Effector memory CD4-positive, alpha-beta T cell (primary cell): ENCODE measurements at regions not wholly inside any gene's neighbourhood (a gene's known extent, or its start where the extent isn't known, plus 50 kb on each side); places are given as distances from the start of the nearest gene placed in this dataset.

Experiments used
- DNase-seq, 3 donors: peaks; one replicate each; pipeline ENCODE4 v3.0.0-alpha.2; 2020
- H3K27ac ChIP-seq: 2 replicates; pipeline ENCODE4 v1.7.0; 2013; ENCODE audit warnings: mild to moderate bottlenecking, low read length, moderate library complexity; ENCODE audit not compliant: insufficient read depth, poor library complexity, severe bottlenecking
- H3K27me3 ChIP-seq: replicated peaks from 2 replicates; pipeline ENCODE4 v1.7.0; 2013; ENCODE audit warnings: mild to moderate bottlenecking, low read length; ENCODE audit not compliant: insufficient read depth, control insufficient read depth, poor library complexity, severe bottlenecking
- H3K36me3 ChIP-seq: 2 replicates; pipeline ENCODE4 v1.7.0; 2013; ENCODE audit warnings: mild to moderate bottlenecking, low read length, moderate library complexity; ENCODE audit not compliant: control insufficient read depth, insufficient read depth
- H3K4me1 ChIP-seq: 2 replicates; pipeline ENCODE4 v1.7.0; 2013; ENCODE audit warnings: low read length, mild to moderate bottlenecking; ENCODE audit not compliant: control insufficient read depth, insufficient read depth, poor library complexity, severe bottlenecking
- H3K4me3 ChIP-seq: 2 replicates; pipeline ENCODE4 v1.7.0; 2013; ENCODE audit warnings: low read length, low read depth, mild to moderate bottlenecking; ENCODE audit not compliant: insufficient read depth, poor library complexity, severe bottlenecking
- H3K9me3 ChIP-seq: 2 replicates; pipeline ENCODE4 v1.7.0; 2013; ENCODE audit warnings: mild to moderate bottlenecking, low read length, moderate library complexity; ENCODE audit not compliant: control insufficient read depth

DNA sequence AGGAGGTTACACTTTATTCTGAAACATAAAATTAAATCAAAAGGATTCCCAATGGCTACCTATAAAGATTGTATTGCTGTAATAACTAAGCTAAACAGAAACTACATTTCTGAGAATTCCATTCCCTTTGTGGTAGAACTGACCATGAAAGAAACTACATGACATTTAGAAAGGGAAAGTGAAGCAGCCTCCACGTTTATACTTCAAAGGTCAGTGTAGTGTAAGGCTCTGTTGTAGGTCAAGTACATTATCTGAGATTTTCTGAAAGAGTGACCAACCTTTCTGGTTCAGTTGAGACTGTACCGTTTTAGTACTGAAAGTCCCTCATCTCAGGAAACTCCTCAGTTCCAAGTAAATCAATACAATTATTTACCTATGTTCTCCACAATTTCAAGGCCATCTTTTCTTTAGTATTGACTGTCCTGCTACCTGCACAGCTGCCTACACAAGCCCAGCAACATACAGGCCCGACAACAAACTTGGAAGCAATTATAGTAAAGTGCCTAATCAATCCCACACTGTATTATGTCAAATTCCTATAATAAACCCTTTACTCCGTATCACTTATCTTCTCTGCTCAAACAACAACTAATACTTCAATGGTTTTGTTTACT lies 343.0 kb downstream of the PLOD2 start:
- H3K27me3 ChIP-seq, result no peaks in the 10 kb centered on the region
- H3K4me3 ChIP-seq, result no peak overlapping the region
- no peaks in the 10 kb centered on the region for H3K9me3 ChIP-seq
- H3K4me1 ChIP-seq, result no peaks in the 10 kb centered on the region
- H3K36me3 ChIP-seq, result no peaks in the 10 kb centered on the region
- no peak for DNase-seq
- no peak overlapping the region for H3K27ac ChIP-seq

DNA sequence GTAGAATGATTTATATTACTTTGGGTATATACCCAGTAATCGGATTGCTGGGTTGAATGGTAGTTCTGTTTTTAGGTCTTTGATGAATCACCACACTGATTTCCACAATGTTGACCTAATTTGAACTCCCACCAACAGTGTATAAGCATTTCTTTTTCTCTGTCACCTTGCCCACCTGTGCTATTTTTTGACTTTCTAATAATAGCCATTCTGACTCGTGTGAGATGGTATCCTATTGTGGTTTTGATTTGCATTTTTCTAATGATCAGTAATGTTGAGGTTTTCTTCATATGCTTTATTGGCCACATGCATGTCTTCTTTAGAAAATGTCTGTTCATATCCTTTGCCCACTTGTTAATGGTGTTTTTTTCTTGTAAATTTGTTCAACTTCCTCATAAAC lies 340.8 kb downstream of the PLOD2 start:
- no peaks in the 10 kb centered on the region for H3K27me3 ChIP-seq
- H3K4me3 ChIP-seq, result no peak overlapping the region
- no peaks in the 10 kb centered on the region for H3K4me1 ChIP-seq
- no peaks in the 10 kb centered on the region for H3K9me3 ChIP-seq
- H3K36me3 ChIP-seq, result no peaks in the 10 kb centered on the region
- H3K27ac ChIP-seq, result no peak overlapping the region
- no peak for DNase-seq

DNA sequence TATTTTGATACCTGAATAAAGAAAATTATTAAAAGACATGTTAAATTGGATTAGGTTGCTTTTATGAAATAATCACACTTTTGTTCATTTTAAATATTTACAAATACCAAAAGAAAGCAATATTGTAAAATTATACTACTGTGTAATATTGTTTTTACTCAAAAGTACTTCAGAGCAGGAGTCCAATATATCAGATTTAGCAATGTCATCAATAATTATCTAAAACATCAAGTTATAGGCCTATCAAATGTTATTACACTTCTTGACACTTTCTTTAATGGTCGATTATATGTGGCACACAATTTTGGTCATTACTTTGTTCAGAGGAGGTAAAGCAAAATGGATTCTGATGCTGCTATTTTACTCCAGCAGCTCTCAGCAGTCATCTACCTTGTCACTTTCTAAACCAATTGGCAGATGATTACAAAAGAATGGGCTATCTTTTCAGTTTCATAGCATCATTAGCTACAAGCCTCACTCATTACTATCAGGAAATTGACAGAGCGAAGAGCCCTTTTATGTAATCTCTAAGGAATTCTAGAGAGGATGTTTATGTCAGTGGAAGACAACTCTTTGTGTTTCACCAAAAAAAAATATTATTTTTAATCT lies 318.6 kb downstream of the PLOD2 start:
- Histone ChIP-seq H3K9me3 (no peaks in the 10 kb centered on the region), H3K4me3 (no peak overlapping the region), H3K4me1 (no peaks in the 10 kb centered on the region), H3K27ac (no peak overlapping the region), H3K36me3 (no peaks in the 10 kb centered on the region), H3K27me3 (no peaks in the 10 kb centered on the region)
- DNase-seq, result no peak

GRCh38 chr3:145843561-145843960 lies 317.4 kb downstream of the PLOD2 start:
- H3K36me3 ChIP-seq, result no peaks in the 10 kb centered on the region

DNA sequence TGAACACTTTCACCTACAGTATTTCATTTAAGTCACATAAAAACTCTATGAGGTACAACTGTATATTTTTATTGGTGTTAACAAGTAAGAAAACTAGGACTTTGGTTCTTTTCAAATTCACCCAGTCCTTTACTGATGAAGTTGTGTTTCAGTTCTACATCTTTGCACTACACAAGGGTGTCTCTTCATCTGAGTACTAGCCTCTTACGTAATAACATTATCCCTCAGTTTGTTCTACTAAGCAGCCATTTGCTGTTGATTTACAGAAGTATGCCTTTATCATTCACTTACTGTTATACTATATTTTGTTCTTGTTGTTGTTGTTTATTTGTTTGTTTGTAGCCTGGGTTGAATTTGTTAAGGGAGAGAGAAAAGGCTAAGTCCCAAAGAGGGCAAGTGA lies 311.9 kb downstream of the PLOD2 start:
- DNase-seq, result no peak
- H3K27me3 ChIP-seq, result no peaks in the 10 kb centered on the region
- no peaks in the 10 kb centered on the region for H3K4me1 ChIP-seq
- H3K9me3 ChIP-seq, result no peaks in the 10 kb centered on the region
- H3K27ac ChIP-seq, result no peak overlapping the region
- H3K36me3 ChIP-seq, result no peaks in the 10 kb centered on the region
- H3K4me3 ChIP-seq, result no peak overlapping the region

More at GRCh38 chr3:145843561-145843960, 317.4 kb downstream of the PLOD2 start:
- no peaks in the 10 kb centered on the region for H3K9me3 ChIP-seq
- no peaks in the 10 kb centered on the region for H3K27me3 ChIP-seq
- H3K4me1 ChIP-seq, result no peaks in the 10 kb centered on the region
- H3K4me3 ChIP-seq, result no peak overlapping the region
- DNase-seq, result no peak
- H3K27ac ChIP-seq, result no peak overlapping the region

- no peaks in the 10 kb centered on the region for H3K4me1 ChIP-seq
- no peaks in the 10 kb centered on the region for H3K27me3 ChIP-seq
- DNase-seq, result no peak
- H3K9me3 ChIP-seq, result no peaks in the 10 kb centered on the region
- H3K27ac ChIP-seq, result no peak overlapping the region
- H3K36me3 ChIP-seq, result no peaks in the 10 kb centered on the region
- H3K4me3 ChIP-seq, result no peak overlapping the region
Observed at GRCh38 chr3:145854499-145854898, 306.5 kb downstream of the PLOD2 start.

GRCh38 chr3:145857956-145858355 lies 303.0 kb downstream of the PLOD2 start:
- no peaks in the 10 kb centered on the region for H3K27me3 ChIP-seq
- H3K27ac ChIP-seq, result no peak overlapping the region
- no peak overlapping the region for H3K4me3 ChIP-seq
- no peak for DNase-seq
- no peaks in the 10 kb centered on the region for H3K4me1 ChIP-seq
- no peaks in the 10 kb centered on the region for H3K9me3 ChIP-seq
- H3K36me3 ChIP-seq, result no peaks in the 10 kb centered on the region

DNA sequence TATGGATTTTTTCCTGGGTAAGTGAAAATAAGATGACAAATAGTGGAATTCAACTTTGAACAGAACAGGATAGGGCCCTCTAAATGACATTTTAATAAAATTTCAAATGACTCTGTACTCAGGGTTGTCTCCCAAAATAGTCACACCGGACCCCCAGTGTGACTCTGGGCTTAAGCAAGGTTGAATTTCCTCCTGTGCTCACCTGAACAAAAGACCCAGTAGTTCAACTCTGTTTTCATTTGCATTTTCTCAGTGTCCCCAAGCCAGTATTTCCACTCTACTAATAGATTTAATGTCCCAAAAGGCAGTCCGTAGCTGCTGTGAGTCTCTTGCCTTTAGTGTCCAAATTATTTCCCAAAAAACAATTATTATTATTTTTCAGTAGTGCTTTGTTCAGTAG lies 296.6 kb downstream of the PLOD2 start:
- no peak for DNase-seq
- no peaks in the 10 kb centered on the region for H3K27me3 ChIP-seq
- no peaks in the 10 kb centered on the region for H3K9me3 ChIP-seq
- H3K36me3 ChIP-seq, result no peaks in the 10 kb centered on the region
- H3K4me3 ChIP-seq, result no peak overlapping the region
- H3K27ac ChIP-seq, result no peak overlapping the region
- H3K4me1 ChIP-seq, result no peaks in the 10 kb centered on the region

GRCh38 chr3:145865399-145866018 lies 295.5 kb downstream of the PLOD2 start:
- Histone ChIP-seq H3K36me3 (no peaks in the 10 kb centered on the region), H3K27ac (no peak overlapping the region), H3K4me3 (no peak overlapping the region), H3K4me1 (no peaks in the 10 kb centered on the region), H3K9me3 (no peaks in the 10 kb centered on the region), H3K27me3 (no peaks in the 10 kb centered on the region)
- no peak for DNase-seq

- Histone ChIP-seq H3K4me3 (no peak overlapping the region), H3K36me3 (no peaks in the 10 kb centered on the region), H3K4me1 (no peaks in the 10 kb centered on the region), H3K9me3 (no peaks in the 10 kb centered on the region), H3K27me3 (no peaks in the 10 kb centered on the region), H3K27ac (no peak overlapping the region)
- DNase-seq, result no peak
Observed at GRCh38 chr3:145869958-145870357, 291.0 kb downstream of the PLOD2 start.
